Esophagus squamous epithelium (tissue), 5 donors: ENCODE measurements at regions not wholly inside any gene's neighbourhood (a gene's known extent, or its start where the extent isn't known, plus 50 kb on each side); places are given as distances from the start of the nearest gene placed in this dataset.
A peak's percentile ranks its signal among the peaks of the same experiment; 100 is the strongest.

ENCODE experiments used
- DNase-seq: peaks from one replicate; lab custom pipeline; 2025; lab: John Stamatoyannopoulos, UW
- H3K27ac ChIP-seq, 4 donors: fragments of 200-600 bp; sonication (generic); one replicate each; pipeline ENCODE4 v1.5.1; 2016 to 2019; ENCODE audit warnings: mild to moderate bottlenecking in 1 of 4
- H3K27me3 ChIP-seq, 4 donors: fragments of 200-600 bp; sonication (generic); 1 replicate in 3 of 4; 2 replicates in 1 of 4; pipeline versions ENCODE4 v1.5.1 to v1.6.0; 2017 to 2021; ENCODE audit warnings: antibody characterized with exemption in 1 of 4
- H3K36me3 ChIP-seq, 3 donors: fragments of 200-600 bp; sonication (generic); one replicate each; pipeline ENCODE4 v1.5.1; 2016 to 2019
- H3K4me1 ChIP-seq, 3 donors: fragments of 200-600 bp; sonication (generic); one replicate each; pipeline ENCODE4 v1.5.1; 2017 to 2019
- H3K4me3 ChIP-seq, 4 donors: fragments of 200-600 bp; sonication (generic); 1 replicate in 3 of 4; 2 replicates in 1 of 4; pipeline ENCODE4 v1.5.1; 2016 to 2019; ENCODE audit warnings: mild to moderate bottlenecking in 2 of 4, moderate library complexity in 1 of 4
- H3K9me3 ChIP-seq, 3 donors: fragments of 200-600 bp; sonication (generic); one replicate each; pipeline ENCODE4 v1.5.1; 2016 to 2019
- POLR2A ChIP-seq, 4 donors: fragments of 450-650 bp; IDR thresholded peaks; one replicate each; pipeline ENCODE4 v1.6.1; 2017; ENCODE audit warnings: antibody characterized with exemption in 4 of 4, mild to moderate bottlenecking in 4 of 4, moderate library complexity in 3 of 4
- WGBS, 2 donors: methylation state at CpG; one replicate each; pipeline ENCODE4 v1.1.5; 2018; 5-methylcytosine and 5-hydroxymethylcytosine counted together
- intact Hi-C: fragments of 100-400 bp; cut with DNase I; formaldehyde crosslinking; loops from one replicate; pipeline ENCODE4 v1.15.0; 2022
- TF ChIP-seq, protein P1 (sequence below), 6 experiments: fragments of 450-650 bp in 4 of 6; fragments of 200-600 bp in 2 of 6; sonication (generic) in 2 of 6; IDR thresholded peaks; one replicate each; pipeline ENCODE4 v1.5.1; 2016 to 2019; ENCODE audit warnings: antibody characterized with exemption in 6 of 6, mild to moderate bottlenecking in 4 of 6, moderate library complexity in 4 of 6
- donor health status: DM: yes; HTN: yes; CAD: no.

DNA sequence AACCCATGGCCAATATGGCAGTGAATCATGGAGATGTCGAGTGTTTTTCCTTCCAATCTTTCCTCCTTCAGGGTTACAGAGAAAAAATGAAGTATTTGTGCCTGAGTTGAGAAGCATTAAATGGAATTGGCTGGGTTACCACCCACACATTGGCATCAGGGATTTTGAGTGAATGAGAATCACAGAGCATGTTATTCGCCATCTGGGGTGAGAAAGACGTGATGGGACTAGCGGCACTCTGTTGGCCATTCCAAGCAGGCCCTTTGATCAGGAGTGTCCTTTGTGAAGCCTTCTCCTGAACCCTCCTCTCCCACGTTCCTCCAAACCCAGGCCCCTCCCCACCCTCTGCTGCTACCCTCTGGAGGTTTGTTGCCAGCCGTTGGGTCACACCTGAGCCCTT is 84.2 kb upstream of the PCDH8 start:
- no peaks in the 10 kb centered on the region for H3K27me3 ChIP-seq
- H3K4me1 ChIP-seq: peaks cover 0 to 3% (median 0%) of the 10 kb centered on the region in 3 donors
- H3K36me3 ChIP-seq: no peaks in the 10 kb centered on the region
- no peak for DNase-seq
- TF ChIP-seq, protein P1, sequence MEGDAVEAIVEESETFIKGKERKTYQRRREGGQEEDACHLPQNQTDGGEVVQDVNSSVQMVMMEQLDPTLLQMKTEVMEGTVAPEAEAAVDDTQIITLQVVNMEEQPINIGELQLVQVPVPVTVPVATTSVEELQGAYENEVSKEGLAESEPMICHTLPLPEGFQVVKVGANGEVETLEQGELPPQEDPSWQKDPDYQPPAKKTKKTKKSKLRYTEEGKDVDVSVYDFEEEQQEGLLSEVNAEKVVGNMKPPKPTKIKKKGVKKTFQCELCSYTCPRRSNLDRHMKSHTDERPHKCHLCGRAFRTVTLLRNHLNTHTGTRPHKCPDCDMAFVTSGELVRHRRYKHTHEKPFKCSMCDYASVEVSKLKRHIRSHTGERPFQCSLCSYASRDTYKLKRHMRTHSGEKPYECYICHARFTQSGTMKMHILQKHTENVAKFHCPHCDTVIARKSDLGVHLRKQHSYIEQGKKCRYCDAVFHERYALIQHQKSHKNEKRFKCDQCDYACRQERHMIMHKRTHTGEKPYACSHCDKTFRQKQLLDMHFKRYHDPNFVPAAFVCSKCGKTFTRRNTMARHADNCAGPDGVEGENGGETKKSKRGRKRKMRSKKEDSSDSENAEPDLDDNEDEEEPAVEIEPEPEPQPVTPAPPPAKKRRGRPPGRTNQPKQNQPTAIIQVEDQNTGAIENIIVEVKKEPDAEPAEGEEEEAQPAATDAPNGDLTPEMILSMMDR (IDR thresholded peaks at IDR 0.05): no peak
- TF ChIP-seq POLR2A (IDR thresholded peaks at IDR 0.05): no peak
- H3K4me3 ChIP-seq: no peak overlapping the region
- 77 to 79% methylated on average over 6 of the region's 6 CpGs for WGBS, 2 donors
- intact Hi-C loops: no loop called here
- H3K9me3 ChIP-seq: no peaks in the 10 kb centered on the region
- no peak overlapping the region for H3K27ac ChIP-seq

DNA sequence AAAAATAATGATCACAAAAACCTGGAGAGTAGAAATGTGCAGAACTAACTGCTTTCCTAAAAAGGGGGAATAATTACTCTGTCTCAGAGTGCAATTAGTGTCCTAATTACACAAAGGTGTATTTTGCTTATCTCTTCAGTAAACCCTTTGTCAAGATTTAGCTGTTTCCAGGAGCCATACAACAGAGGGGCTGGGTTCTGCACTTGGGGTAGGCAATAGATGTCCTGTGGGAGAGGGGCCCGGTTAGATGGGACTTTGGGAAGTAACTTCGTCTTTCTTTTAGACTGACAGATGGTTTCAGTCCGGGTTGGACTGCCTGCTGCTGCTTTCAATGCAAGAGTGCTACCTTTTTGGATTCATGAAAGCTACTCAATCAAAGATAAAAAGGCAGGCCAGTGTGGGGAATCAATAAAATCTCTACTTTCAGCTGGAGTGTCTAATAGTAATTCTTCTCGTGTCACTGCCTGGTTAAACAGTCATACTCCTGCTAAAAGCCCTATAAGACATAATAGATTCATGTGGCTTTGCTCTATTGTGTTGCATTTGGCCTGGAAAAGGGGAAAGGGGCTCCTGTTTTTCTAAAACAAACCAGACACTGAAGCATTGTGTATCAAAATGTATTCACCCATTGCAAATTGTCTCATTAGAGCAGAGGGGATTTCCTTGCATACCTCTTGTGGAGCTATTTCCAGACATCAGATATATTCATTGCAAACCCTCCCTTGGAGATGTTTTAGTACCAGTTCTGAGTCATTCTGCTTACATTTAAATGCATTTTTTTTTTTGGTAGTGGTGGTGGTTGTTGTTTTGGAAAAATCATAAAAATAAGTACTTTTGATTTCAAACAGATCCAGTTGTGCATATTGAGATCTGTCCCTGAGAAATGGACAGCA is 83.3 kb upstream of the PCDH8 start:
- no peak for DNase-seq
- peaks cover 4 to 12% (median 6%) of the 10 kb centered on the region in 3 donors for H3K4me1 ChIP-seq
- intact Hi-C loops: no loop called here
- no peak overlapping the region for H3K27ac ChIP-seq
- no peaks in the 10 kb centered on the region for H3K36me3 ChIP-seq
- no peaks in the 10 kb centered on the region for H3K9me3 ChIP-seq
- H3K4me3 ChIP-seq: no peak overlapping the region
- WGBS, 2 donors: 58 to 83% methylated on average over 4 of the region's 4 CpGs
- H3K27me3 ChIP-seq: no peaks in the 10 kb centered on the region
- TF ChIP-seq, protein P1 (IDR thresholded peaks at IDR 0.05): no peak
- TF ChIP-seq POLR2A (IDR thresholded peaks at IDR 0.05): no peak

DNA sequence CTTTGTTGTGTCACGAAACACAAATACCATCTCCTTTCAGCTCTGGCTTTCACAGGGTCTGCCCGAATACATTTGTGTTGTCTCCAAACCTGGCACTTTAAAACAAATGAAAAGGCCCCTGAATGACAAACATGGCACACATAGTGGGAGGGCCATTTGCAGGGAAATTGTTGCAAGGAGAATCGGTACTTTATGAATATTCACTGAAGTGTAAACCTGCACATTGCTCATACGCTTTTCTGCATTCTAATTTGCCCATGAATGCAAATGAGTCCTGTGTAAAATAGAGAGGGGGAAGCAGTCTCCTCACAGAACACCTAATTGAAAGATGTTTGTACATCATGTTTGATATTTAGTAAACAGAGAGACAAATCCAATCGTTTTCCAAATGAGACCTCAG is 82.7 kb upstream of the PCDH8 start:
- no peak overlapping the region for H3K27ac ChIP-seq
- no peak for DNase-seq
- no peak for TF ChIP-seq POLR2A (IDR thresholded peaks at IDR 0.05)
- TF ChIP-seq, protein P1 (IDR thresholded peaks at IDR 0.05): no peak
- 78 to 85% methylated on average over 5 of the region's 5 CpGs for WGBS, 2 donors
- no peaks in the 10 kb centered on the region for H3K36me3 ChIP-seq
- intact Hi-C loops: no loop called here
- H3K9me3 ChIP-seq: no peaks in the 10 kb centered on the region
- H3K4me1 ChIP-seq: peaks cover 7 to 18% (median 12%) of the 10 kb centered on the region in 3 donors
- no peak overlapping the region for H3K4me3 ChIP-seq
- no peaks in the 10 kb centered on the region for H3K27me3 ChIP-seq

DNA sequence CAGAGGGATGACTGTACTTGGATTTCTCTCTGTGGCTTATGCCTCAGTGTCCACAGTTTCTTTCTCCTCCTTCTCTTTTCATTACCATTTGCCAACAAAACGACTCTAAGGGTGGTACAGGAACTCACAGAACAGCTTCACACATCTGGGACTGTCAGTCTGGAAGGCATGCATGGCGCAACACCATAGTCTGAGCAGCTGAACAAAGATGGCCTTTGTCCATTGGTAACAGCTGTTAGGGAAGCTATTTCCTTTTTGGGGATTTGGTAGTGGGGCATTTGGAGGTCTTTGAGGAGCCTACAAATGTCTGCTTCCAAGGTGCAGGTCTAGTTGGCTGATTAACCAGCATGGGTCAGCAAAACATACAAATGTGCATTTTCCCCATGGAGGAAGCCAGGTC is 81.4 kb upstream of the PCDH8 start:
- intact Hi-C loops: no loop called here
- no peak overlapping the region for H3K4me3 ChIP-seq
- WGBS, 2 donors: 63 to 65% methylated on average over 2 of the region's 2 CpGs
- H3K36me3 ChIP-seq: no peaks in the 10 kb centered on the region
- peaks cover 20 to 31% (median 22%) of the 10 kb centered on the region in 3 donors for H3K4me1 ChIP-seq
- DNase-seq: no peak
- TF ChIP-seq POLR2A (IDR thresholded peaks at IDR 0.05): no peak
- TF ChIP-seq, protein P1 (IDR thresholded peaks at IDR 0.05): no peak
- no peak overlapping the region for H3K27ac ChIP-seq
- H3K27me3 ChIP-seq: no peaks in the 10 kb centered on the region
- H3K9me3 ChIP-seq: no peaks in the 10 kb centered on the region

DNA sequence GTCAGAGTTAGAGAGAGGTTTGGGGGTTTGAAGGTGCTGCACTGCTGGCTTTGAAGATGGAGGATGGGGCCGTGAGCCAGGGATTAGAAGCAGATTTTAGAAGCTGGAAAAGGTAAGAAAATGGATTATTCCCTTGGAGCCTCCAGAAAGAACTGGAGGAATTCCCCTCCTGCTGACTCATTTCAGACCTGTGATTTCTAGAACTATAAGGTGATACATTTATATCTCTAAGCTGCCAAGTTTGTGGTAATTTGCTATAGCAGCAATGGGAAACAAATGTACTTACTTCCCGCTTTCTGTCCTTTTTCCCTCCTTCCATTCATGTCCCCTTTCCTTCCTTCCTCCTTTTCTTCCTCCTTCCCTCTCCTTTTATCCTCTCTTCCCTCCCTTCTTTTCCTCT is 78.5 kb upstream of the PCDH8 start:
- intact Hi-C loops: no loop called here
- Histone ChIP-seq H3K36me3 (no peaks in the 10 kb centered on the region), H3K4me1 (peaks cover 22 to 39% (median 24%) of the 10 kb centered on the region in 3 donors), H3K9me3 (no peaks in the 10 kb centered on the region), H3K4me3 (no peak overlapping the region), H3K27ac (peak overlapping the region in 3 of 4 donors; percentile 53 to 74 (median 73)), H3K27me3 (no peaks in the 10 kb centered on the region)
- no peak for TF ChIP-seq POLR2A (IDR thresholded peaks at IDR 0.05)
- TF ChIP-seq, protein P1 (IDR thresholded peaks at IDR 0.05): no peak
- DNase-seq: no peak
- 47 to 50% methylated on average over 2 of the region's 2 CpGs for WGBS, 2 donors
